Kidney epithelial cell (primary cell): ENCODE measurements at regions not wholly inside any gene's neighbourhood (a gene's known extent, or its start where the extent isn't known, plus 50 kb on each side); places are given as distances from the start of the nearest gene placed in this dataset.

Experiments used
- DNase-seq: peaks from one replicate; pipeline ENCODE4 v3.0.0-alpha.2; 2010; ENCODE audit warnings: low read depth
- H3K27me3 ChIP-seq: 2 replicates; pipeline ENCODE4 v1.6.0; 2011; ENCODE audit warnings: low read length; ENCODE audit not compliant: control insufficient read depth, insufficient read depth
- H3K36me3 ChIP-seq: 2 replicates; pipeline ENCODE4 v1.5.1; 2011; ENCODE audit warnings: low read length; ENCODE audit not compliant: control insufficient read depth, insufficient read depth
- H3K4me3 ChIP-seq: 2 replicates; pipeline ENCODE4 v1.5.1; 2011; ENCODE audit warnings: low read depth, mild to moderate bottlenecking, control low read depth, low read length
- CTCF ChIP-seq: IDR thresholded peaks from 2 replicates; pipeline ENCODE4 v1.5.1; 2011; ENCODE audit warnings: mild to moderate bottlenecking, moderate library complexity, low read length, control low read depth, inconsistent platforms; ENCODE audit not compliant: insufficient read depth, poor library complexity, severe bottlenecking

GRCh38 chr12:13368431-13368830 is 171.9 kb downstream of the EMP1 start:
- no peaks in the 10 kb centered on the region for H3K27me3 ChIP-seq
- TF ChIP-seq CTCF = no peak
- no peak overlapping the region for H3K4me3 ChIP-seq
- no peaks in the 10 kb centered on the region for H3K36me3 ChIP-seq
- no peak for DNase-seq

- Histone ChIP-seq H3K4me3 (no peak overlapping the region), H3K36me3 (no peaks in the 10 kb centered on the region), H3K27me3 (no peaks in the 10 kb centered on the region)
- no peak for DNase-seq
- TF ChIP-seq CTCF = no peak
Measured at GRCh38 chr12:13367973-13368372, 171.4 kb downstream of the EMP1 start.

DNA sequence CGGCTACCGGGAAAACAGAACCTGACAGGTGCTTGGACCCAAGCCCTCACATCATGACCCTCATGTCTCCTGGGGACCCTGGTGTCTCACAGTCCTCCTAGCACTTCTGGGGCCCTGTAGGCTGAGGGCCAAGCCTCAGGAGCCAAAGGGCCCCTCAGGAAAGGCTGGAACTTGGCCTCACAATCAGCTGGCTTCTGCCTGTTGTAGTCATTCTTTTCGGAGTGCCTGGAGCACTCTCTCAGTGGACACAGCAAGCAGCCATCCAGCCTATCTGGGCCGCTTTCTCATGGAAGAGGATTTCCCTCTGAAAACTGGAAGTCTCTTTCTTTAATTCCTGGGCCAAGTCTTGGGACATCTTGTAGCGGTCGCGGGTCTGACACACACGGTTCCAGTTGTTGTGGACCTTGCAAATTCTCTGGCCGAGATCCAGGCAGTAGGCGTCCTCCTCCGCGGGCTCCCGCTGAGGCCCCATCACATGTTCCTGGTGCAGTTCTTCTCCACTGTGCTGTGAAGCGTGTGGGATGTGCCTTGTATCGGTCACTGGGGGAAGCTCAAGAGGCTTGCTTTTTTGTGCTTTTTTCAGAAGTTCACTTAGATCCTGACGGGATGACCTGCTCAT is 169.3 kb downstream of the EMP1 start:
- DNase-seq = no peak

DNA sequence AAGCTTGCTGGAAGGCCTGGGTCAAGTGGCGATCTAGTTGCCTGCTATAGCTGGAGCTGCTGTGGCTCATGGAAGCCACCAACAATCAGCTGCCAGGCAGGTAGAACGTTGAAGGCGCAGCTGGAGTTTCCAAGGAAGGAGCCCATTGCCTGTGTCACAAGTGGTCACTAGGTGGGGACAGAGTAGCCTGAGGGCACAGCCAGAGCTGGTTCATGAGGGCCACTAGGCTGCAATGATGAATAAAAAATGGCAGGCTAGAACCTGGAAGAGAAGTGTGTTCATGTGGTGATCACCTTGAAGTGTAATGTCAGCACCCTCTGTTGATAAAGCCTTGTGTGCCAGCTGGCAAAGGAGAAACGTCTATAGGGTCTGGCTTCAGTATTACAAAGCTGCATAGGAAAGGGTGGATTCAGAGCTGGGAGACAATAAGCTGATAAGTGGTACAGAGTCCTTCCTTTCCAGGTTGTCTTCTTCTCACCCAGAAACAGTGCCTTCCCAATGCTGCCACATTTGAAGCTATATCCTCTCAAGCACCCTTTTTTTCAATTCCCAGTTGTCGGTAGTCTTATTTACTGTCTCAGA is 165.8 kb downstream of the EMP1 start:
- TF ChIP-seq CTCF = peak; percentile 84
- peak; percentile 23 for DNase-seq
- Histone ChIP-seq H3K27me3 (no peaks in the 10 kb centered on the region), H3K36me3 (no peaks in the 10 kb centered on the region), H3K4me3 (no peak overlapping the region)

More for the DNA sequence above, 169.3 kb downstream of the EMP1 start:
- Histone ChIP-seq H3K27me3 (no peaks in the 10 kb centered on the region), H3K4me3 (no peak overlapping the region), H3K36me3 (no peaks in the 10 kb centered on the region)
- TF ChIP-seq CTCF = no peak

DNA sequence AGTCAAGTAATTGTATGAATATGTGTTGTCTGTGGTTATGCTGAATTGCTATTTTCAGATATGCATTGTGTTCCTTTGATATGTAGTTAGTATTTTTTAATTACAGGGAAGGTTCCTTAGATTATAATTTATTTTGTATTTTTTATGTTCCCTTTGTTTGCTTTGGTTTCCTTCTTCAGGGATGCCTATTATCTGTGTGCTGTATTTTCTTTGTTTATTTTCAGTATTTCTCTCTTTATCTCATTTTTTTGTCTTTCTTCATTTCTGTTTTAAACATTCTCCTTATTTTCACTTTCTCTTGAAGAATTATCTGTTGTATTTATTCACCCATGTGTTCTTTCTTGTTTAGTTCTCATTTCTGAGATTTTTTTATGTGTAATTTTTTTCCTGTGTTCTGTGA is 163.1 kb downstream of the EMP1 start:
- no peak overlapping the region for H3K4me3 ChIP-seq
- TF ChIP-seq CTCF = no peak

GRCh38 chr12:13358391-13358905 is 161.9 kb downstream of the EMP1 start:
- Histone ChIP-seq H3K4me3 (no peak overlapping the region), H3K27me3 (no peaks in the 10 kb centered on the region), H3K36me3 (no peaks in the 10 kb centered on the region)
- DNase-seq = no peak
- TF ChIP-seq CTCF = no peak

More for the DNA sequence above, 163.1 kb downstream of the EMP1 start:
- H3K36me3 ChIP-seq = no peaks in the 10 kb centered on the region
- no peaks in the 10 kb centered on the region for H3K27me3 ChIP-seq
- DNase-seq = no peak
